Activated CD8-positive, alpha-beta memory T cell treated with anti-CD3 and anti-CD28 coated beads, Interleukin-2, amount 10 ng/mL, durations not matched to agents 7 days and 5 days (primary cell): ENCODE measurements at regions not wholly inside any gene's neighbourhood (a gene's known extent, or its start where the extent isn't known, plus 50 kb on each side); places are given as distances from the start of the nearest gene placed in this dataset.

Experiments used
- ATAC-seq: fragments of 150-1000 bp; cut with Tn5 transposase; one replicate; pipeline ENCODE4 v1.10.0; 2021; ENCODE audit warnings: moderate library complexity
- CTCF ChIA-PET: fragments of 350-600 bp; sonication (Branson Sonifier 250); formaldehyde crosslinking; loops from one replicate; lab custom pipeline; 2021; ENCODE audit warnings: antibody characterized with exemption; lab: Charles Lee
- DNase-seq: peaks from one replicate; pipeline ENCODE4 v3.0.0-alpha.2; 2020
- H3K27ac Mint-ChIP-seq: one replicate; pipeline ENCODE4 v1.8.0; 2021; ENCODE audit warnings: mild to moderate bottlenecking, mixed read lengths
- H3K27me3 Mint-ChIP-seq: one replicate; pipeline ENCODE4 v1.8.0; 2021; ENCODE audit warnings: mixed read lengths
- H3K36me3 Mint-ChIP-seq: one replicate; pipeline ENCODE4 v1.8.0; 2021; ENCODE audit warnings: mild to moderate bottlenecking, mixed read lengths
- H3K4me1 Mint-ChIP-seq: one replicate; pipeline ENCODE4 v1.8.0; 2021; ENCODE audit warnings: mixed read lengths
- H3K4me3 Mint-ChIP-seq: one replicate; pipeline ENCODE4 v1.8.0; 2021; ENCODE audit warnings: mild to moderate bottlenecking, moderate library complexity, mixed read lengths
- H3K9me3 Mint-ChIP-seq: one replicate; pipeline ENCODE4 v1.8.0; 2022; ENCODE audit warnings: low read depth, mixed read lengths

DNA sequence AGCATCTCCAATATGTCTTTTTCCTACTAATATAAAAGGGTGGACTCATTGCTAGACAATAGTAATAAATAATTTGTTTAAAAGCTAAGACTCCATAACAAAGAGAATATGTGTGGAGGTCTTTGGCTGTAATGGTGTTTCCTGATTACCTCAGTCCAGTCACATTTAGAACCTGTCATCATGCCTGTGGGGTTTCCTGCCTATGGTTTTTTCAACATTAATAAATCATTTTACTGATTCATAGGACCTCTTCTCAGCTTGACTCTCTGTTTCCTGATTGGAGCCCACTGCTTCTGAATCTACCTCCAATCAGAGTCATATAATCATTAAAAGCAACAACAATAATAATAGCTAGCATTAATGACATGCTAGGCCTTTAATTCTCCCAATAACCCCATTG is 52.4 kb upstream of the GNAI1 start:
- Mint-ChIP-seq H3K27me3 (no peaks in the 10 kb centered on the region), H3K9me3 (peaks cover 3% of the 10 kb centered on the region), H3K4me3 (no peak overlapping the region), H3K27ac (no peak overlapping the region), H3K36me3 (no peaks in the 10 kb centered on the region), H3K4me1 (peaks cover 3% of the 10 kb centered on the region)
- DNase-seq (no peak), ATAC-seq (no peak)
- CTCF ChIA-PET = no interaction called here

GRCh38 chr7:80078886-80079285 is 55.7 kb upstream of the GNAI1 start:
- ATAC-seq (no peak), DNase-seq (no peak)
- Mint-ChIP-seq H3K27me3 (no peaks in the 10 kb centered on the region), H3K4me1 (peaks cover 3% of the 10 kb centered on the region), H3K27ac (no peak overlapping the region), H3K36me3 (no peaks in the 10 kb centered on the region), H3K4me3 (no peak overlapping the region), H3K9me3 (peaks cover 3% of the 10 kb centered on the region)
- CTCF ChIA-PET = no interaction called here

GRCh38 chr7:80078159-80078731 is 56.4 kb upstream of the GNAI1 start:
- Mint-ChIP-seq H3K27me3 (no peaks in the 10 kb centered on the region), H3K4me3 (peak overlapping the region; percentile 25), H3K9me3 (peaks cover 3% of the 10 kb centered on the region), H3K36me3 (no peaks in the 10 kb centered on the region), H3K27ac (no peak overlapping the region), H3K4me1 (peaks cover 3% of the 10 kb centered on the region)
- DNase-seq (no peak), ATAC-seq (no peak)
- CTCF ChIA-PET = no interaction called here

DNA sequence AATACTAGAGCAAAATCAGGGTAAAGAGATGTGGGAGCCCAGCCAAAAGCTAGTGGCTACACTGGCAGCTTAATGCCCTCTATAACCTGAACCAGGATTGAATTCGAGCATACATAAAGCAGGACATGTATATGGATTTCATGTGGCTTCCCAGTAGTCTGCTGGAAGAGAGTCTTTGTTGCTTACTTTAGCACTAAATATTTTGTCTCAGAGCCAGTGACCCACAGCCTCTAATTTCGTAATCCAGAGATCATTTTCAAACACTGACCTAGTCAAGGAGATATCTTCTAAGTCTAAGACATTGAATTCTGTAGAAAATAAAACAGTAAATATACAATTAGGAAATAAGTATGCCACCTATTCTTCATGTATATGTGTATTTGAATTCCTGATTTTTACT is 64.2 kb upstream of the GNAI1 start:
- Mint-ChIP-seq H3K36me3 (no peaks in the 10 kb centered on the region), H3K4me1 (no peaks in the 10 kb centered on the region), H3K27me3 (no peaks in the 10 kb centered on the region), H3K4me3 (no peak overlapping the region), H3K9me3 (peaks cover 6% of the 10 kb centered on the region), H3K27ac (no peak overlapping the region)
- CTCF ChIA-PET = no interaction called here
- ATAC-seq (no peak), DNase-seq (no peak)

GRCh38 chr7:80066639-80067038 is 68.0 kb upstream of the GNAI1 start:
- H3K4me3 Mint-ChIP-seq = no peak overlapping the region
- CTCF ChIA-PET = no interaction called here

GRCh38 chr7:80063834-80064233 is 70.8 kb upstream of the GNAI1 start:
- CTCF ChIA-PET = no interaction called here
- H3K9me3 Mint-ChIP-seq = peaks cover 8% of the 10 kb centered on the region
- no peak for ATAC-seq

More at GRCh38 chr7:80066639-80067038, 68.0 kb upstream of the GNAI1 start:
- no peaks in the 10 kb centered on the region for H3K36me3 Mint-ChIP-seq
- H3K4me1 Mint-ChIP-seq = no peaks in the 10 kb centered on the region
- H3K27ac Mint-ChIP-seq = no peak overlapping the region
- DNase-seq = no peak
- no peak for ATAC-seq
- no peaks in the 10 kb centered on the region for H3K27me3 Mint-ChIP-seq
- peaks cover 8% of the 10 kb centered on the region for H3K9me3 Mint-ChIP-seq

GRCh38 chr7:80060218-80060806 is 74.3 kb upstream of the GNAI1 start:
- DNase-seq (no peak), ATAC-seq (no peak)
- CTCF ChIA-PET = no interaction called here
- no peaks in the 10 kb centered on the region for H3K4me1 Mint-ChIP-seq
- H3K9me3 Mint-ChIP-seq = peaks cover 1% of the 10 kb centered on the region
- H3K4me3 Mint-ChIP-seq = no peak overlapping the region
- H3K36me3 Mint-ChIP-seq = no peaks in the 10 kb centered on the region
- H3K27ac Mint-ChIP-seq = no peak overlapping the region
- H3K27me3 Mint-ChIP-seq = no peaks in the 10 kb centered on the region

More at GRCh38 chr7:80063834-80064233, 70.8 kb upstream of the GNAI1 start:
- H3K4me1 Mint-ChIP-seq = no peaks in the 10 kb centered on the region
- no peaks in the 10 kb centered on the region for H3K27me3 Mint-ChIP-seq
- no peak overlapping the region for H3K27ac Mint-ChIP-seq
- no peak for DNase-seq
- H3K4me3 Mint-ChIP-seq = no peak overlapping the region
- no peaks in the 10 kb centered on the region for H3K36me3 Mint-ChIP-seq

- H3K4me1 Mint-ChIP-seq = no peaks in the 10 kb centered on the region
- no peak overlapping the region for H3K27ac Mint-ChIP-seq
- no peaks in the 10 kb centered on the region for H3K36me3 Mint-ChIP-seq
- CTCF ChIA-PET = no interaction called here
- no peak for ATAC-seq
- no peak overlapping the region for H3K4me3 Mint-ChIP-seq
- no peaks in the 10 kb centered on the region for H3K9me3 Mint-ChIP-seq
- no peaks in the 10 kb centered on the region for H3K27me3 Mint-ChIP-seq
- no peak for DNase-seq
These were observed 77.1 kb upstream of the GNAI1 start for GRCh38 chr7:80057488-80057887.

DNA sequence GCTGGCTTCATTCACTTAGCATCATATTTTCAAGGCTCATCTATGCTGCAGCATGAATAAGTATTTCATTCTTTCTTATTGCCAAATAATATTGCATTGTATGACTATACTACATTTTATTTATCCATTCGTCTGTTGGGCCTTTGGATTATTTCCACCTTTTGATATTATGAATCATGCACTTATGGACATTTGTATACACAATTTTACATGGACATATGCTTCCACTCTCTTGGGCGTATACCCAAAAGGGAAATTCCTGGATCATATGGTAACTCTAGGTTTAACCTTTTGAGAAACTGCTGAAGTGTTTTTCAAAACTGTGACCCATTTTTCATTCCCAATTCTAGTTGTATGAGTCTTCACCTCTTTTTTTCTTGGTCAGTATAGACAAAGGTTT is 80.3 kb upstream of the GNAI1 start:
- H3K36me3 Mint-ChIP-seq = no peaks in the 10 kb centered on the region
- no peak overlapping the region for H3K4me3 Mint-ChIP-seq
- ATAC-seq = no peak
- no peak overlapping the region for H3K27ac Mint-ChIP-seq
- H3K4me1 Mint-ChIP-seq = no peaks in the 10 kb centered on the region
- no peaks in the 10 kb centered on the region for H3K27me3 Mint-ChIP-seq
- CTCF ChIA-PET = no interaction called here
- no peak for DNase-seq
- no peaks in the 10 kb centered on the region for H3K9me3 Mint-ChIP-seq

GRCh38 chr7:80053124-80053523 is 81.5 kb upstream of the GNAI1 start:
- DNase-seq = no peak
- no peaks in the 10 kb centered on the region for H3K9me3 Mint-ChIP-seq
- H3K27me3 Mint-ChIP-seq = no peaks in the 10 kb centered on the region
- no peak for ATAC-seq
- H3K36me3 Mint-ChIP-seq = no peaks in the 10 kb centered on the region
- CTCF ChIA-PET = no interaction called here
- no peak overlapping the region for H3K27ac Mint-ChIP-seq
- H3K4me1 Mint-ChIP-seq = no peaks in the 10 kb centered on the region
- no peak overlapping the region for H3K4me3 Mint-ChIP-seq

DNA sequence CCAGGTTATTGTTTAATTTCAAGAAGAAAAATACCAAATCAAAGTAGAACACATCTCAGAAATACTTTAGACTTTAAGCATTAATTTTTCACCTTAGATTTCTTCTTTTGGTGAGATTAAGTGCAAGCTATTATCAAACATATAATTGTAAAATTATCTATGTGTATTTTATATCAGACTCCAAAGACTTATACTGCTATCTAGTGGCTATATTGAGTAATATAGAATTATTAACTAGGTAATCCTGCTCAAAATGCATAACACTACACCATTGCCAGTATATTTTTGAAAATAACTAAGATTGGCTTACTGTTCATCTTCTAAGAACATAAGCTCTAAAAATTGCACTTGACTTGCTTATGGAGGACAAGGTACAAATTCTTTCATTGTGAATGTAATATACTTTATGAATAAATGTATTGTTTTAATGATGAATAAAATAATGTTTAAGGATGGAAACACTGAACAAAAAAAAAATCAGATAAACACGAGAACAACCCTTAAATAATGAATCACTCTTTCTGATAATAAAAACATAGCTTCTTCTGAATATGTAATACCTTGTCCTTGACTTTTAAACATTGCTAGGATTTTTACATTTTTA is 86.7 kb upstream of the GNAI1 start:
- no peak overlapping the region for H3K4me3 Mint-ChIP-seq
- ATAC-seq (no peak), DNase-seq (no peak)
- no peaks in the 10 kb centered on the region for H3K27me3 Mint-ChIP-seq
- no peaks in the 10 kb centered on the region for H3K4me1 Mint-ChIP-seq
- CTCF ChIA-PET = no interaction called here
- H3K27ac Mint-ChIP-seq = no peak overlapping the region
- H3K9me3 Mint-ChIP-seq = peaks cover 6% of the 10 kb centered on the region
- H3K36me3 Mint-ChIP-seq = no peaks in the 10 kb centered on the region

- Mint-ChIP-seq H3K4me3 (no peak overlapping the region), H3K27ac (no peak overlapping the region), H3K36me3 (no peaks in the 10 kb centered on the region), H3K4me1 (no peaks in the 10 kb centered on the region), H3K9me3 (peaks cover 6% of the 10 kb centered on the region), H3K27me3 (no peaks in the 10 kb centered on the region)
- CTCF ChIA-PET = no interaction called here
- no peak for DNase-seq
- no peak for ATAC-seq
These were observed 87.6 kb upstream of the GNAI1 start for GRCh38 chr7:80047032-80047431.

DNA sequence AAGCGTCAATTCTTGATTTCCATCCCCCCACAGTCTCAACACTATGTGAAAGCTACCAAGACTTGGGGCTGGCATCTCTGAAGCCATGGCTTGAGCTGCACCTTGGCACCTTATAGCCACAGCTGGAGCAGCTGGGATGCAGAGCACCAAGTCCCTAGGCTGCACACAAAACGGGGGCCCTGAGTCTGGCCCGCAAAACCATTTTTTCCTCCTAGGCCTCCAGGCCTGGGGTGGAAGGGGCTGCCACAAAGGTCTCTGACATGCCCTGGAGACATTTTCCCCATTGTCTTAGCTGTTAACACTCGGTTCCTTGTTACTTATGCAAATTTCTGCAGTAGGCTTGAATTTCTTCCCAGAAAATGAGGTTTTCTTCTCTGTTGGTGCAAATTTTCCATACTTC is 89.8 kb upstream of the GNAI1 start:
- CTCF ChIA-PET = no interaction called here
- no peak for DNase-seq
- ATAC-seq = no peak
- Mint-ChIP-seq H3K27ac (no peak overlapping the region), H3K36me3 (no peaks in the 10 kb centered on the region), H3K4me3 (no peak overlapping the region), H3K27me3 (no peaks in the 10 kb centered on the region), H3K9me3 (peaks cover 9% of the 10 kb centered on the region), H3K4me1 (no peaks in the 10 kb centered on the region)

DNA sequence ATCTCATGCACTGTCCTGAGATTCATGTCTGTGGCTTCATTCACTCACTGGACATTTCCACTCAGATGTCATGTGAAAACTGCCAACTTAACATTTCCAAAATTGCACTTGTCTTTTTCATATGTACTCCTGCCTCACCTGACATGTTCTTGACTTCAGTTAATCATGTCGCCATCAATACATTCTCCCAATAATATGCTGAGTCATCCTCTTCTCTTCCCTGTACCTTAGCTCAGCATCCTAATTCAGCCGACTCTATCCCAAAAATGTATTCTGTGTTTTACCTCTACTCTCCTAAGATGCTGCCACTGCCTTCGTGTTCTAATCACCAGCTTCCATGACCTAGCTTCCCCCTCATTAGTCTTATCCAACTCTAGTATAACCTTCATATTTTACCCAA is 93.9 kb upstream of the GNAI1 start:
- DNase-seq (no peak), ATAC-seq (no peak)
- peaks cover 9% of the 10 kb centered on the region for H3K9me3 Mint-ChIP-seq
- no peaks in the 10 kb centered on the region for H3K27me3 Mint-ChIP-seq
- no peaks in the 10 kb centered on the region for H3K4me1 Mint-ChIP-seq
- no peaks in the 10 kb centered on the region for H3K36me3 Mint-ChIP-seq
- no peak overlapping the region for H3K27ac Mint-ChIP-seq
- H3K4me3 Mint-ChIP-seq = no peak overlapping the region
- CTCF ChIA-PET = no interaction called here
